ENCODE measurements at regions not wholly inside any gene's neighbourhood (a gene's known extent, or its start where the extent isn't known, plus 50 kb on each side); places are given as distances from the start of the nearest gene placed in this dataset.
"Not testable (repeated sequence)": the region's sequence is repeated elsewhere in the genome, so short reads cannot be mapped to it uniquely, and the experiment has no call there.

DNA sequence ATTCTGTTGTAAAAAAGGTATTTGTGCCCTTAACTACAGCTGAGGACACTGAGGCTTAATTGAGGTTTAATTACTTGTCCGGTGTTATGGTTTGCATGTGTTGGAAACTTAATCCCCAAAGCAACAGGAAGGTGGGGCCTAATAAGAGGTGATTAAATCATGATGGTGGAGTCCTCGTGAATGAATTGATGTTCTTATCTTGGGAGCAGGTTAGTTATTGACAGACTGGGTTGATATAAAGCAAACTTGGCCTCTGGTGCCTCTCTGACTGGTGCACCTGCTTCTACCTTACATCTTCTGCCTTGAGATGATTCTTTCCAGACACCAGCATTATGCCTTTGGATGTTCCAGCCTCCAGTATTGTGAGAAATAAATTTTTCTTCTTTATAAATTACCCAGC lies 306.5 kb upstream of the HS3ST5 start:
- no peak for DNase-seq (ENCODE audit: low spot score)

DNA sequence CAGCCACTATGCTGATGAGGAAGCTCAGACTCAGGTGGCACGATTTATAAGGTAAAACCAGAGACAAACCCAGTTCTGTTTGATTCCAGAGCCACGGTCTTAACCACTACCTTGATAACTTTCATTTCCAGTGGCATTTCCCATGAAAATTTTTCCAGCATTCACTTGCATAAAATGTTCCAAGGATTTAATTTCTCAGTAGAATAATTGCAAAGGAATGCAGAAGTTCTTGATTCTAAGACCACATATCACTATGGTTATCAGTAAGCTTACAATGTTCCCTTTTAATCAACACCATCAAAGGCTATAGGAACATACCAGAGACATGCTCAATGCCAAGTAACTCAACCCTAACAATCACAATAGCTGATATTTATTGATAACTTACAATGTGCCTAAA lies 306.0 kb upstream of the HS3ST5 start:
- DNase-seq (ENCODE audit: low spot score), result no peak

DNA sequence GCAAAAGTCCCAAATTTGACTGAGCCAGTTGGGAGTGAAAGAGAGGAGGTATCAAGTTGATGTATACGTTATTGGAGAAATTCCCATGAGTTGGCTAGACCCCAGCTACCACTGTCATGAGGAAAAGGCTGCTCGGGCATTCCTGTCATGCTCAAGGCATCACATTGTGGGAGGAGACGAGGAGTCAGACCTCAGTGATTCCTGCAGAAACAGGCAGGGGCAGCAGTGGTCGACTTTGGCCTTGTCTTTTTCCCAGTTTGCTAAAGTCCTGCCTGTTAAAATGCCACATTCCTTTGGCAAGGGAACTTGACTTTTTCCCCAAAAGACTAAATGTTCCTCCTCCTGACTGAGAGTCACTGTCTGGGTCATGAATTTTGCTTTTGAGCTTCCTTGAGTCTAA lies 295.5 kb upstream of the HS3ST5 start:
- DNase-seq (ENCODE audit: low spot score), result no peak

GRCh38 chr6:114634016-114634415 lies 291.2 kb upstream of the HS3ST5 start:
- DNase-seq (ENCODE audit: low spot score), result no peak

GRCh38 chr6:114626226-114626625 lies 283.4 kb upstream of the HS3ST5 start:
- DNase-seq (ENCODE audit: low spot score), result not testable (repeated sequence)

DNA sequence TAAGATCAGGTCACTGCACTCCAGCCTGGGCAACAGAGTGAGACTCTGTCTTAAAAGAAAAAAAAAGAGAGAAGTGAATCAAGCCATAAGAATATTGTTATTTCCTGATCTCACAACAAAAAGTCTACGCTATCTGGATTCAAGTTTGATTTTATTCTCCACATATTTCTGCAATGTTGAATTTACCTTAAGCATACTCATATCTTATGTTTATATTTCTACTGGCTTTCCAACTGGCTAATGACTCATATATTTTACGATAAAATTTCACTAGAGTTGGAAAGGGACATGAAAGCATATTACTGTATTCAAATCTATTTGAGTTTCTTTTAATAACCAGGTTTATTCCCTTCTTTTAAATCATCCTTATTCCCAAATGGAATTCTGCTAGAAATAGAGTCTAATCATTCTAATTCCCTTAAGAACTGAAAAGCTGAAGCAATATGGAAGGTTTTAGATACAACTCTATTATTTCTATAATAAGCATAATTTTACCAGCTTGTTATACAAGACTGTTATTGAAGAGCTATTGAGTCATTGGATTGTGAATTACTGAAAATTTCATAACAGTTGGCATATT lies 276.9 kb upstream of the HS3ST5 start:
- DNase-seq (ENCODE audit: low spot score), result no peak

- no peak for DNase-seq (ENCODE audit: low spot score)
These were observed 268.9 kb upstream of the HS3ST5 start for GRCh38 chr6:114611696-114612095.

DNA sequence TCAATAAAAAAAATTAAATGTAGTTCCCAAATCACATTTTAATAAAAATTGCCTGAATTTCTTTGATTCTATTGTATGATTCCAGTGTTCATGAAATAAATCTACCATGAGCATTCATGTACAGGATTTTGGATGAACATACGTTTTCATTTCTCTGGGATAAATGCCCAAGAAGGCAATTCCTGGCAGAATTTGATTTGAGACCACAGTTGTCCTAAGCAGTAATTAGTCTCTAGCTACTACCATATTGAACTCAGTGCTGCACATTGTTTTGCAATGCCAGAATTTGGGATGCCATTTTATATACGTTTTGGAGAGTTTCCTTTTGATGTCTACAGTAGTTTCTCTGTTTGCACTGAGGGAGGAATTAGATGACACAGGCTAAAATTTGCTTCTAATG lies 265.3 kb upstream of the HS3ST5 start:
- DNase-seq (ENCODE audit: low spot score), result no peak

DNA sequence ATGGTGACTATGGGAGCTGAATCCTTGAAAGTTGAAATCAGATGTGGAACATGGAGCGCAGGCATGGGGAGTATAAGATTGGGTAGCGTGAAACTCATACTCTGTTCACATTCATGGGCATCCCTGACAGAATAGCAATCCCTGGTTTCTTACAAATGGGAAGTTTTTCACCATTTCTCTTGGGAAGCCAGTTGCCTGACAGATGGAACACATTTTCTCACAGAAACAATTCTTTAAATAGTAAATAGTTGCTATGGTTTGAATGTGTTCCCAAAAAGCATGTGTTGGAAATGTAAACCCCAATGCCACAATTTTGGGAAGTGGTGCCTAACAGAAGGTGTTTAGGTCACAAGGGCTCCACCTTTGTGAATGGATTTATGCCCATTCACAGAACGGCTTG lies 262.8 kb upstream of the HS3ST5 start:
- DNase-seq (ENCODE audit: low spot score), result no peak

GRCh38 chr6:114600381-114600780 lies 257.6 kb upstream of the HS3ST5 start:
- no peak for DNase-seq (ENCODE audit: low spot score)

GRCh38 chr6:114595591-114595990 lies 252.8 kb upstream of the HS3ST5 start:
- no peak for DNase-seq (ENCODE audit: low spot score)

GRCh38 chr6:114595186-114595585 lies 252.4 kb upstream of the HS3ST5 start:
- DNase-seq (ENCODE audit: low spot score), result no peak

DNA sequence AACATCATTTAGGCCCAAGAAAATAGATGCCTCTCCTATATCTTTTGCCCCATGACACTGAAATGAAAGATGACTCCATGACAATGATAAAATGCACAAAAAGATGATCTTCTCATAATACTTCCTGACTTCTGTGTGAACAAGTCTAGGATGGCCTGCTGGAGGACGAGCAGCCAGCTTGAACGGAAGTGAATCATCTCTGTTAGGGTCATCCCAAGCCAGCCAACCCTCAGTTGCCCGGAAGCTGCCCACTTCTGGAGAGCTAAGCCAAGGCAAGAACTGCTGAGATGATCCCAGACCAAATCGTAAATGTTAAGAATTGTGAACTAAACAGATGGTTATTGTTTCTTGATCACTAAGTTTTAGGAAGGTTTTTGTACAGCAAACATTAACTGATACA lies 249.7 kb upstream of the HS3ST5 start:
- DNase-seq (ENCODE audit: low spot score), result no peak

- DNase-seq (ENCODE audit: low spot score), result no peak
These were observed 245.9 kb upstream of the HS3ST5 start for GRCh38 chr6:114588726-114589125.

GRCh38 chr6:114586298-114586697 lies 243.5 kb upstream of the HS3ST5 start:
- DNase-seq (ENCODE audit: low spot score), result no peak

GRCh38 chr6:114581293-114581692 lies 238.5 kb upstream of the HS3ST5 start:
- DNase-seq (ENCODE audit: low spot score), result no peak

GRCh38 chr6:114580882-114581281 lies 238.1 kb upstream of the HS3ST5 start:
- DNase-seq (ENCODE audit: low spot score), result no peak

- no peak for DNase-seq (ENCODE audit: low spot score)
These were observed 236.7 kb upstream of the HS3ST5 start for GRCh38 chr6:114579486-114579885.

GRCh38 chr6:114577109-114577508 lies 234.3 kb upstream of the HS3ST5 start:
- no peak for DNase-seq (ENCODE audit: low spot score)

- no peak for DNase-seq (ENCODE audit: low spot score)
These were observed 233.5 kb upstream of the HS3ST5 start for GRCh38 chr6:114576330-114576729.

DNA sequence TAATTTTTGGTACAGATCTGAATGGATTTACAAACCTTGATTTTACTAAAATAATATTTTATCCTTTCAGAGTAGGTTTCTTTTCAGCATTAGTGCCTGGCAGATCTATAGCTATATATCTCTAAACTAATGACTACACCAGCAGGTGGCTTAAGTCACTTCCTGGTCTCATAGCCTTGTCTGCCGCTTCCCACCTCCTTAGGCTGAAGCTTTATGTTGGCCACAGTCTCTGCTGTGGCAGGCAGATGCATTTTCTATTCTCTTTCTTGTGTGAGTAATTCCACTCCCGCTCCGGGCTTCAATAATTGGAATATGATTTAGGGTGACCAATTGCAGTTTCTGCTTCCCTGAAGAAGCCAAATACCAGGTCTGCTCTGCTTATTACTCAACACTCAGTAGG lies 226.8 kb upstream of the HS3ST5 start:
- no peak for DNase-seq (ENCODE audit: low spot score)

GRCh38 chr6:114564302-114564933 lies 221.6 kb upstream of the HS3ST5 start:
- no peak for DNase-seq (ENCODE audit: low spot score)

GRCh38 chr6:114559419-114559818 lies 216.6 kb upstream of the HS3ST5 start:
- no peak for DNase-seq (ENCODE audit: low spot score)

DNA sequence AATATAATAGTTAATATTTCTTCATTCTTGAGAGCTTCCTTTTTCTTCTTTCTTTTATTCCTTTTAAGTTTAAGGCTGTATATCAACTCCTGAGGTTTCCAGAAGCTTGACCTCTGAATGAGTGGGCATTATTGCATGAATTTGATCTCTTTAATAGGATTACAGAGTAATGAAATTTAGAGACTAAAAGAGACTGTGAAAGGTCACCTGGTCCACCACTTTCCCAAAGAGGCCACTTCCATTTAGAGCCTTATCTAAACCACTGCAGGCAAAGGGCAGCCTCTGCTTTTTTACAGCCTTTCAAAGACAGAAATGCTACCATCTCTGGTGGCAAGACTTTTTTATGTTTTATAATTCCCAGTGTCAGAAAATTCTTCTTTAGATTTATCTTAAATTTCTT lies 215.3 kb upstream of the HS3ST5 start:
- DNase-seq (ENCODE audit: low spot score), result no peak

Measured in LoVo (cell line).